ENCODE measurements at regions not wholly inside any gene's neighbourhood (a gene's known extent, or its start where the extent isn't known, plus 50 kb on each side); places are given as distances from the start of the nearest gene placed in this dataset.

- Histone ChIP-seq H3K14ac (replicated peaks; ENCODE audit: low read depth, low read length) (no peak overlapping the region), H3K27ac (ENCODE audit: insufficient read depth, low read length) (no peak overlapping the region), H3K4ac (ENCODE audit: low read depth, low read length) (no peak overlapping the region), H4K20me1 (ENCODE audit: insufficient read depth, low read length) (no peaks in the 10 kb centered on the region), H3K9me3 (ENCODE audit: control insufficient read depth, insufficient read depth, low read length) (no peaks in the 10 kb centered on the region), H4K5ac (ENCODE audit: low read depth, low read length) (no peak overlapping the region), H4K91ac (ENCODE audit: insufficient read depth, low read depth, low read length) (no peak overlapping the region), H2BK5ac (ENCODE audit: low read depth, low read length, poor library complexity, severe bottlenecking) (no peak overlapping the region), H2AK5ac (ENCODE audit: low read depth, low read length) (no peak overlapping the region), H3K9me1 (ENCODE audit: insufficient read depth, low read length) (no peaks in the 10 kb centered on the region; the same call in 1 of the 2 replicates), H3K56ac (ENCODE audit: extremely low read depth, insufficient read depth, low read length) (no peak overlapping the region), H3K4me1 (ENCODE audit: control insufficient read depth, insufficient read depth, low read length) (no peaks in the 10 kb centered on the region), H2BK20ac (ENCODE audit: low read depth, low read length) (no peak overlapping the region), H4K8ac (ENCODE audit: low read depth in 2 of 2, low read length in 2 of 2) (no peak overlapping the region), H3K23ac (ENCODE audit: low read depth, low read length) (no peak overlapping the region), H3K9ac (ENCODE audit: low read depth, low read length) (no peak overlapping the region), H2AFZ (replicated peaks; ENCODE audit: low read length, poor library complexity) (no peak overlapping the region), H3K36me3 (ENCODE audit: control insufficient read depth, insufficient read depth, low read length) (no peaks in the 10 kb centered on the region), H3K27me3 (ENCODE audit: control insufficient read depth, insufficient read depth, low read length) (no peaks in the 10 kb centered on the region), H3K4me2 (ENCODE audit: low read depth, low read length) (no peak overlapping the region), H2BK15ac (ENCODE audit: low read depth, low read length) (no peak overlapping the region), H3K4me3 (ENCODE audit: insufficient read depth, low read depth, low read length) (no peak overlapping the region), H2BK120ac (ENCODE audit: low read depth, low read length) (no peak overlapping the region), H3K79me1 (ENCODE audit: low read depth in 1 of 2, low read length in 2 of 2) (no peaks in the 10 kb centered on the region), H3K18ac (ENCODE audit: low read depth, low read length) (no peak overlapping the region), H2AK9ac (replicated peaks; ENCODE audit: low read depth, low read length, poor library complexity) (no peak overlapping the region)
- no TSS peak for BruUV-seq (replicated peaks)
- TF ChIP-seq RCOR1 (IDR thresholded peaks at IDR 0.05; ENCODE audit: insufficient replicate concordance, low read length): no peak
- TF ChIP-seq MAFK (IDR thresholded peaks at IDR 0.05; ENCODE audit: low read depth, low read length): no peak
- TF ChIP-seq POLR2A (IDR thresholded peaks at IDR 0.05; ENCODE audit: low read depth, low read length): no peak
- TF ChIP-seq CEBPB (IDR thresholded peaks at IDR 0.05; ENCODE audit: low read depth, low read length): no peak
- TF ChIP-seq MXI1 (IDR thresholded peaks at IDR 0.05; ENCODE audit: borderline replicate concordance, low read depth, low read length): no peak
- no peak for TF ChIP-seq CHD1 (IDR thresholded peaks at IDR 0.05; ENCODE audit: low read depth, low read length)
- no peak for TF ChIP-seq BHLHE40 (IDR thresholded peaks at IDR 0.05; ENCODE audit: low read depth, low read length)
- TF ChIP-seq FOS (IDR thresholded peaks at IDR 0.05; ENCODE audit: low read depth, low read length): no peak
- no peak for TF ChIP-seq SMC3 (IDR thresholded peaks at IDR 0.05; ENCODE audit: low read depth, low read length)
- no peak for TF ChIP-seq ELK1 (IDR thresholded peaks at IDR 0.05; ENCODE audit: borderline replicate concordance, low read depth, low read length)
- TF ChIP-seq RFX5 (IDR thresholded peaks at IDR 0.05; ENCODE audit: low read depth, low read length): no peak
- TF ChIP-seq NFE2L2 (IDR thresholded peaks at IDR 0.05; ENCODE audit: low read depth, low read length): no peak
- TF ChIP-seq, protein P1, sequence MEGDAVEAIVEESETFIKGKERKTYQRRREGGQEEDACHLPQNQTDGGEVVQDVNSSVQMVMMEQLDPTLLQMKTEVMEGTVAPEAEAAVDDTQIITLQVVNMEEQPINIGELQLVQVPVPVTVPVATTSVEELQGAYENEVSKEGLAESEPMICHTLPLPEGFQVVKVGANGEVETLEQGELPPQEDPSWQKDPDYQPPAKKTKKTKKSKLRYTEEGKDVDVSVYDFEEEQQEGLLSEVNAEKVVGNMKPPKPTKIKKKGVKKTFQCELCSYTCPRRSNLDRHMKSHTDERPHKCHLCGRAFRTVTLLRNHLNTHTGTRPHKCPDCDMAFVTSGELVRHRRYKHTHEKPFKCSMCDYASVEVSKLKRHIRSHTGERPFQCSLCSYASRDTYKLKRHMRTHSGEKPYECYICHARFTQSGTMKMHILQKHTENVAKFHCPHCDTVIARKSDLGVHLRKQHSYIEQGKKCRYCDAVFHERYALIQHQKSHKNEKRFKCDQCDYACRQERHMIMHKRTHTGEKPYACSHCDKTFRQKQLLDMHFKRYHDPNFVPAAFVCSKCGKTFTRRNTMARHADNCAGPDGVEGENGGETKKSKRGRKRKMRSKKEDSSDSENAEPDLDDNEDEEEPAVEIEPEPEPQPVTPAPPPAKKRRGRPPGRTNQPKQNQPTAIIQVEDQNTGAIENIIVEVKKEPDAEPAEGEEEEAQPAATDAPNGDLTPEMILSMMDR (conservative IDR thresholded peaks at IDR 0.05; ENCODE audit: low read depth, low read length): no peak
- TF ChIP-seq, protein P2, sequence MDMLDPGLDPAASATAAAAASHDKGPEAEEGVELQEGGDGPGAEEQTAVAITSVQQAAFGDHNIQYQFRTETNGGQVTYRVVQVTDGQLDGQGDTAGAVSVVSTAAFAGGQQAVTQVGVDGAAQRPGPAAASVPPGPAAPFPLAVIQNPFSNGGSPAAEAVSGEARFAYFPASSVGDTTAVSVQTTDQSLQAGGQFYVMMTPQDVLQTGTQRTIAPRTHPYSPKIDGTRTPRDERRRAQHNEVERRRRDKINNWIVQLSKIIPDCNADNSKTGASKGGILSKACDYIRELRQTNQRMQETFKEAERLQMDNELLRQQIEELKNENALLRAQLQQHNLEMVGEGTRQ (IDR thresholded peaks at IDR 0.05; ENCODE audit: low read depth, low read length): no peak
- no peak for TF ChIP-seq MAZ (IDR thresholded peaks at IDR 0.05; ENCODE audit: borderline replicate concordance, low read depth, low read length)
- TF ChIP-seq RAD21 (IDR thresholded peaks at IDR 0.05; ENCODE audit: low read length): no peak
- dilution Hi-C loops (cut with HindIII; ENCODE audit: low sequenced_read_pairs, unreplicated experiment) (no loop called here), in situ Hi-C loops (cut with MboI; ENCODE audit: low sequenced_read_pairs) (no loop called here), intact Hi-C loops (cut with micrococcal nuclease) (no loop called here)
- DNase-seq: no peak
- no CpG with 5 or more reads among the region's 4 CpGs for WGBS, 2 experiments (ENCODE audit: extremely low coverage in 2 of 2, insufficient read length in 1 of 2)
- ChIA-PET CTCF (no interaction called here), POLR2A (ENCODE audit: unreplicated experiment) (no interaction called here)
- no peak for ATAC-seq (ENCODE audit: low read depth)
Measured at GRCh38 chr13:106246666-106247188, 288.7 kb downstream of the EFNB2 start.

Measured in IMR-90 (cell line).